GM18858 (cell line): ENCODE measurements at regions not wholly inside any gene's neighbourhood (a gene's known extent, or its start where the extent isn't known, plus 50 kb on each side); places are given as distances from the start of the nearest gene placed in this dataset.
"Not testable (repeated sequence)": the region's sequence is repeated elsewhere in the genome, so short reads cannot be mapped to it uniquely, and the experiment has no call there.

ENCODE experiments used
- ATAC-seq: cut with Tn5 transposase; IDR thresholded peaks from one replicate; pipeline ENCODE4 v1.9.1; 2021; ENCODE audit not compliant: unreplicated experiment

DNA sequence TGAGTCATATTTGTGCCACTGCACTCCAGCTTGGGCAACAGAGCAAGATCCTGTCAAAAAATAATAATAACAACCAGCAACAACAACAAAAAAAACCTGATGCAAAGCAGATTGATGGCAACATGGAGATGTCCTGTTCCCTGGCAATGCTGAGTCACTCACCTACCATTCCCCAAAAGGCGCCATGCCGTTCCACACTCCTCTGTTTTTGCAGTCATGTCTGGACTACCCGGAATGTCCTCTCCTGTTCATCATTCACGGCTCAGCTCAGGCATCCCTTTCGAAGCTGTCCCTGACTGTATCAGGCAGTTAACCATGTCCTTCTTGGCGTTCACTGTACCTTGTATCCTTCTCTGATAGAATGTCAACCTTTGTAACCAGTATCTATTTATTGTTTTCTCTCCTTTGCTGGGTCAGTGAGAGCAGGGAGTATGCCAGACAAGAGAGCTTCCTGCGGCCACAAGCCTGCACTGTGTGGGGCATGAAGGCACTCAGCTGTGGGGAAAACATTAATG lies 147.7 kb downstream of the ABCC12 start:
- no peak for ATAC-seq

DNA sequence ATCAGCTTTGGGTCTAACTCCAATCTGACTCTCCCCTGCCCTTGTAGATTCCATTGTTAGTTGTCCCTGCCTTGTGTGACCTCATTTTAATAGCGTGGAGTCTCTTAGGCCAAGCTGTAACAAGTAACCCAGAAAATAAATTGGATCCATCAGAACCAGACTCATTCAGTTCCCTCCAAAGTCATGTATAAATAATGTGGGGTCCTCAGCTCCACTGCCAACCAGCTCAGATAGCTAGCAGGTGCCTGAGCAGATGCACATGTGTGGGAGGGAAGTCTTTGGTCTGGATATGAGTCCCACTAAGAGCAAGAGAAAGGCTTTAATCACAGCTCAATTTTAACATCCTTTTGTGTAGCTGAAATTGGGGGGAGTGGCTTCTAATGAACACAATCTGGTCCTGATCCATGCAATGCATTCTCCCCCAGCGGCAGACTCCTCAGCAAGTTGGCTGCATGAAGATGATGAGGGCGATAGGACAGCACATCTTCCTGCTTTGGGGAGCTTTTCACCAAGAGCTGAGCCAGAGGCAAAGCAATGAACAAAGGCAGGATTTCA lies 151.6 kb downstream of the ABCC12 start:
- no peak for ATAC-seq

DNA sequence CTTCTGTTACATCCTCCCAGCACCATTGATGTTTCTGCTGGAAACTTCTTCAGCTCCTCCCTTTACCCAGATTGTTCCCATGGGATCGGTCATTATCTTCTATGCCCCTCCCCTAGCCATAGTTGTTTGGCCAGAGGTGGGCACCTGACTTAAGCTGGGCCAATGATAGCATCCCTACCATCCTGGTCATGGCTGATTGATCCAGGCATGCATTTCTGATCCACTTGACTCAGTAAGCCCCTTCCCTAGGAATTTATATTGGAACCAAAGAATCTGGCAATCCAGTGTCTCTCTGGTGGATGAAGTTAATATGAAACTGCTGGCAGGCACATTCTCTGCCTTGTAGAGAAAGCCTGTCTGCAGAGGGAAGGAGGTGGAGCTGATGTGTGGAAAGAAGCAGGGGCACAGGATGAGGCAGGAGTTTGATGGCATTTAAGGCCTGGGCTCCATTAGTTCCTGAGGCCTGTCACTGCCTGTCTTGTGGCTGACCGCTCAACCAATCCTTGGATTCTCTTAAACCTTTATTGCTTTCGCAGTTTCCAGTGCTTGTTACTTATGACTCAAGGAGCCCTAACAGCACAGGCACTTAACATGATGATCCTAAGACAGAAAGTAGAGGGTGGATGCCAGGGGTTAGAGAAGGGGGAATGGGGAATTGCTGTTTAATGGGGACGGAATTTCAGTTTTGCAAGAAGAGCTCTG lies 152.4 kb downstream of the ABCC12 start:
- no peak for ATAC-seq

DNA sequence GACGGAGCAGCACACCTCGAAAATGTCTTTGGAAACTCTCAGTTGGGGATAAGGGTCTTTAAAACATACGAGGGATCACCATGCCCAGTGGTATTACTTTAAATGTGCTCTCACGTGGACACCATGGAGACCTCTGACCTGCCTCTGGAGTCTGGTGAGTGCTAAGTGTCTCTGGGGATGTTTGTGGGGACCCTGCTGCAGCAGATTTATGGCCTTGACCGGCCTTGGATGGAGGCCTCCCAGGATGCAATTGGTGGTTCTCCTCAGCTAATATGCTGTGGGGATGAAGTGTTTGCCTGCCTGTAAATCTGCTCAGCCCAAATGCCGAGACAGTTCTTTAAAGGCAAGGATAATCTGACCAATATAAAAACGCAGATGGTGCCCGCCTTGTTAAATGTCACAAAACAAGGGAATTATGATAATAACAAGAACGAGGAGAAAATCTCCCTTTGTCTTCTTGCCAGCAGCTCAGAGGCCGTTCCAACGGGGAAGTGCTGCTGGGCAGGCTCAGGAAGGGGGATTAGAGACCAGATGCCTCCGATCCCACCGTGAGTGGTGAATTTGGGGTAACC lies 154.4 kb downstream of the ABCC12 start:
- no peak for ATAC-seq

DNA sequence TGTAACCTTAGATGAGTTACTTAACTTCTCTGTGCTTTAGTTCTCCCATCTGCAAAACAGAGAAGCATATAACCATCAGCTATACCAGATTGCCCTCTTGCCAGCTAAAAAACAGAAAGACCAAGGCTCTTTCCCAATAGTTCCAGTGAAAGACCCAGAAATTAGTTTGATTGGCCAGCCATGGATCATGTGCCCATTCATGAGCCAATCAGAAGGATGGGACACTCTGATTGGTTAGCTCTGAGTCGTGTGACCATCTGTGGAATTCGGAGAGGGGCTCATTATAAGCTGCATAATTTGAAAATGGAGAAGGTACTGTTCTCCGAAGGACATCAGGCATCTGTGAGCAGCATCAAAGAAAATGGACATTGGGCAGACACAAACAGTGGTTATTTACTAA lies 155.2 kb downstream of the ABCC12 start:
- ATAC-seq = no peak

DNA sequence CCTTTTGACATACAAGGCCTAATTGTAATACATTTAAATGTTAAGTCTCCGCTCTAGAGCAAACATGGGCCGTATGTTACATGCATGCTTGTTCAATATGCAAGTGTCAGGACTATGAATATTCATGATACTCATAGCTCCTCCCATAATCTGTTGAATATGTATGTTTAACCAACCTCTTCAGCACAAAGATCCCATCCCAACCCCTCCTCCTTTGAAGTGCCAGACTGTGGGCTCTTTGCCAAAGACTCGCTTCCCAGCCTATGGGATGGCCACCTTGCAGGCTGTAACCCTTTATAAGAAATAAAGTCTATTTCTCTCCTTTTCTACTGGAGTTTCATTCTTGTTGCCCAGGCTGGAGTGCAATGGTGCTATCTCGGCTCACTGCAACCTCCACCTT lies 156.2 kb downstream of the ABCC12 start:
- ATAC-seq = no peak

DNA sequence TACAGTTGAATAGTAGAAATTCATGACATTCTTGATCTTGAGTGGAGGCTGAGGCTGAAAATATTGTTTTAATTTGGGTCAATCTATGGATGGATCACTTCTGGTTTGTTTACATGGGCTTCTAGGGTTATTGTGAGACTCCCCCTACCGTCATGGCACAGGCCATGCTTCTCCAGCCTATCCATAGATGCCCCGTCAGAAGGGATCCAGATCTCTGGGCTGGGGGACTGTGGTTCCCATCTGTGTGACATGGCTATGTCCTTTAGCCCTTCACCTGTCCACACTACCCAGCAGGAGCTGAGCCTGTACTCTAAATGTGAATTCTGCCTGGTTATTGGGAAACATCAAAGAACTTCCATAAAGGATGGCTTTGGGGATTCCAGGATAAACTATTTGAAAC lies 160.4 kb downstream of the ABCC12 start:
- no peak for ATAC-seq

DNA sequence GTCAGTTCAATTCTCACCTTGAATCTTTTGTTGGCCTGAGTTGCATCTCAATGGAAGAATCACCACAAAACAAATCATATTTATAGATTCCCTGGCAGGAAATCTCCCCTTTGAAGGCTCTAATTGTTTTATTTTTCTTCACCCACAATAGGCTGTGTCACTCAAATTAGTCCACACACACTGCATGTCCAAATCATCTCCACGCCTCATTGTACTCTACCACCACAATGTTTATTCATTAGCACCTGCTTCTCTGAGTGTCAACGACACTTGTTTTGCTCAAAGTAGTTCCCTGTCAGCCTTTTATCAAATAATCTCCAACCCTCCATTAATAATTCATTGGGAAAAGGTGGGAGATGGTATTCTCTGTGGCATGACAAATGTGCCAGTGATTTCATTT lies 164.3 kb downstream of the ABCC12 start:
- no peak for ATAC-seq

DNA sequence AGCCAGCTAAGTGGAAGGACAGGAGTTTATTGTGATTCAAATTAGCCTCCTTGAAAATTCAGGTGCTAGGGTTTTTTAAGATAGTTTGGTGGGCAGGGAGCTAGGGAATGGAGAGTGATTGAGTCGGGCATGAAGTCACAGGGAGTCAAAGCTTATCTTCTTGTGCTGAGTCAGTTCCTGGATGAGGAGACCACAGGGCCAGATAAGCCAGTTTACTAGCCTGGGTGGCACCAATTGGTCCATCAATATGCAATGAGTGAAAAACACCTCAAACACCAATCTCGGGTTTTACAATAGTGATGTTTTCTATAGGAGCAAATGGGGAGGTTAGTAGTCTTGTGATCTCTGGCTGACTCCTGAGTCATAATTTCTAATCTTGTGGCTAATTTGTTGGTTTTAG lies 165.1 kb downstream of the ABCC12 start:
- ATAC-seq = no peak

DNA sequence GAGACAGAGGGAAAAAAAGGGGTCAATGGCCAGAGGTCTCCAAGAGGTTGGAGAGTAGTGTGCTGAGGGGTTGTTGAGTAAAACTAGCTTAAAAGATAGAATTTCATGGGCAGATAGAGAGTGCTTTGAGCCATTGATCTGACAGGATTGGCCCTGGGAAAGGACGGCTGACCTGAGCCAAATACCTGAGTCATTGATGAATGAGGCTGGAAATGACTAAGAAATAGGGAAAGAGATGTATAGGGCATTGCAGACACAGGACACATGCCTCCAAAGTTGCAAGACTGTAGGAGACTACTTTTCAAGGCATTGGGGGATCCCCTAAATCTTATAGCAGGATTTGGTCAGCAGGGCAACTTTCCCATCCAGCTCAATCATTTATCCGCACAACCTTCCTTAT lies 168.7 kb downstream of the ABCC12 start:
- no peak for ATAC-seq

DNA sequence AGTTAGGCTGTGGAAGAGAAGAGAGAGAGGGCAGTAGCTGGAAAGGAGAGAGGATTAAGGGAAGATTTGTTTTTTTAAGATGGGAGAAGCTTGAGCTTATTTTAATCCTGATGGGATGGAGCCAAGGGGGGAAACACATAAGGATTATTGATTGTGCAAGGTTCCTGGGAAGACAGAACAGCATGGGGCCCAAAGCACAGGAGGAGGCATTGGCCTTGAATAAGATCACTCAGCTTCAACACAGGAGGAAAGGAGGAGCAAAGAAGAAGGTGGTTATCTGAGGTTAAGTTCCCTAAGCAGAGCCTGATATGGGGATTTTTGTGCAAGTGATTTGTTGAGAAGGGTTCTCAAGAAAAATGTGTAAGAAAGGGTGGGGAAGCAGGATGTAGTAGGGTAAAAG lies 169.8 kb downstream of the ABCC12 start:
- no peak for ATAC-seq

DNA sequence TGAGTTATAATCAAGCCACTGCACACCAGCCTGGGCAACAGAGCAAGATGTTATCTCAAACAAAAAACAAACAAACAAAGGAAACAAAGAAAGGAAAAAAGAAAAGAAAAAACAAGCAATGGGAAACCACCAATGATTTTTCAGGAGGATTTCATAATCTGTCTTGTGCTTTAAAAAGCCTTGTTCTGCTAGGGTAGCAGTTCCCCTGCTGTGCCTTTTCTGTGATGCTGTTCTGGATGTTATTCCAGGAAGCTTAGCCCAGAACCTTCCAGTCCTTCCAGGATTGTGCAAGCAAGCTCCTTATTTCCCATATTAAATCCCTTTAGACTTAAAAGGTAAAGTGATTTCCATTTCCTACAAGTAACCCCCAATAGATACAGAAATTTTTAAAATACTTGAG lies 171.1 kb downstream of the ABCC12 start:
- ATAC-seq = no peak

DNA sequence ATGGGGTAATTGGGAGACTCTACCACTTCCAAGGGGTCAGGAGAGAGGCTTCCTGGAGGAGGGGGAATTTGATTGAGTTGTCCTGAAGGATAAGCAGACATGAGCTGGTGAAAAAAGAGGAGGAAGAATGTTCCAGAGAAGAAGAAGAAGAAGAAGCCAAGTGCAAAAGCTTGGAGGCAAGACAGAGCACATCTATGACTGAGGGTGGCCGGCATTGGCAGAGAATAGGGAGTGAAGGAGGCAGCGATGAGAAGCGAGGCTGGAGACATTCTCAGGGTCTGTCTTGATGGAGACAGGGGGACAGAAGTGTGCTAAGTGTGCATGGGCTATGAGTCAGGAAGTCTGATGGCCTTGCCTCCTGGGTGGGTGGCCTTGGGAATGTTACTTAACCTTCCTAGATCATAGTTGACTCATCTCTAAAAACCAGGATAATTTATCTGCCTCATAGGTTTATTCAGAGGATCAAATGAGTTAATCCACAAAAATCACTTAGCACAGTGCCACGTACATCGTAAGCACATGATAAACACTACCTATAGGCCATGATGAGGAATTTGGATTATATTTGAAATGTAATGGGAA lies 171.7 kb downstream of the ABCC12 start:
- no peak for ATAC-seq

DNA sequence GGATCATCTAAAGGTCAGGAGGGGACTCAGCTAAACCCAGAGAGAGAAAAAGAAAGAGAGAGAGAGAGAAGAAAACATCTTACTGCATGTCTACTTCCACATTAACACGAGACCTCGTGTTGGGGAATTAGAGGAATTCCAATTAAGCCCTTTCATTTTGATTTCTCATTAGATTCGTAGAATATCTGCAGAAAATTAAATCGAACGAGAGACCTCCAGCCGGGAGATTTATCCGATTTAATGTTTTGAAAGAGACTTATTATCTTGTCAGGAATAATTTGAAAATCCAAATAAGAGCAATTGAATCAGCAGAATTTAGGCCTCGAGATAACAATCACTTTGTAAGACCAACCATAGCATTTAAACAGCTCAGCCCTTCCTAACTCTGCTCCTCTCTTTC lies 175.6 kb downstream of the ABCC12 start:
- ATAC-seq = no peak

DNA sequence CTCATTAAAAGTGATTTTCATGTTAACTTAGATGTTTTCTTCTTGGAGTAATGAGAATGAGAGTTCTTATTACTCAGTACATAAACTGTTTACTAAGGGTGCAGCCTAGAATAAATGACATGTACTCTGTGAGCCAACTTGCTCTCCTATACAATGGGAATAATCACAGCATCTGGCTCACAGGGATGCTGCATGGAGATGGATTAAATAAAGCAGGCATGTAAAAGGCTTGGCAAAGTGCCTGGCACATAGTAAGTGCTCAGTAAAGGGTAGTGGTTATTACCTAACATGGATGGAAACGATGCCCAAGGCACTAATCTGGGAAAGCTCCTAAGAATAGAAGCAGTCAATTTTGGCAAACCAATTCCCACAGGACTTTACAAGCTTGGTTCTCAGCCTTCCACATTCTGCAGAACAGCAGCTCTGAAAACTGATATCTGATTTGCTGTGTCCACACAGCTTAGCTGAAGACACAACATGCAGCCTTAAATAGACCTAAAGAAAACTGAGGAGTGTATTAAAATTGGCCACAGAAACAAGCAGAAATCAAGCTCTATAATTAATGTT lies 176.1 kb downstream of the ABCC12 start:
- no peak for ATAC-seq

DNA sequence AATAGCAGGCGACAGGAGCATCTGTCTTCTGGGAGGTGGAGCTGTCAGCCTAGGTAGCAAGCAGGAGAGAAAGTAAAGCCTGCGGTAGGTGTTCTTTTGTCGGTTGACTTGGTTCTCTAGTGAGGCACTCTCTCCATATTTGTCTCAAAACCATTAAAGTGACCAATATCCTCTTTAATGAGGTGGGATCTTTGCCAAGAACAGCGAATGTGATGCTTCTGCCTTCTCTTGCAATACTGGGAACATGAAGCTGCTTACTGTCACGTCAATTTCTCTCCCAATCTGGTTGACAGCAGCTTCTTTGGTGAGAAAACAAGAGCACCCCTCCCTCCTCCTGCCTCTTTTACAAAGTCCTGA lies 176.7 kb downstream of the ABCC12 start:
- ATAC-seq = no peak

DNA sequence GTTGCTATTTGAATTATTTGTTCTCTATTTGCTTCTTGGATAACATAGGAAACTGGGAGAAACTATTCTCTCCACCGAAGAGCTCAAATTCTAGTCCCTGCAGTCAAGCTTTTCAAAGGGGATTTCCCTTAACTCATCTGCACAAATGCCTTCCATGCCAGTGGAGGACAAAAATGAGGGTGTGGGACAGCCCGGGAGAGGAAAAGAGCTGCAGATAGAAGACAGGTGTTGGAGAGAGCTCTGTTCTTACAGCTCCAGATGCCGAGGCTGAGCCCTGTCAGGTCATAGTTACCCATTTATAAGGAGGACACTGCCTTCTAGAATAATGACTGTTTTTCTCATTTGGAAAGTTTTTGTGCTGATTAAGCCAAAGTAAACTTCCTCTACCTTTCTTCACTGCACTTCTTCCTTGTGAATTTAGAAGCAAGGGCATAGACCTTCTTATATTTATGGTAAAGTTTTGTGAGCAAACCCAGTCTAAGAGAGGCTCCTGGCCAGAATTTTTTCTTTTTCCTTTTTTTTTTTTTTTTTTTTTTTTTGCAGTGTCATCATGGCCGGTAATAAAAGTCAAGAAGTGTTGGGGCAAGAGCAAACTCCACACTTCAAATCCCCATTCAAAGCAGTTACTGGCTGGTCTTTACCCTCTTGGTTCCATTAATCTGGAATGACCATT lies 177.2 kb downstream of the ABCC12 start:
- ATAC-seq = no peak

DNA sequence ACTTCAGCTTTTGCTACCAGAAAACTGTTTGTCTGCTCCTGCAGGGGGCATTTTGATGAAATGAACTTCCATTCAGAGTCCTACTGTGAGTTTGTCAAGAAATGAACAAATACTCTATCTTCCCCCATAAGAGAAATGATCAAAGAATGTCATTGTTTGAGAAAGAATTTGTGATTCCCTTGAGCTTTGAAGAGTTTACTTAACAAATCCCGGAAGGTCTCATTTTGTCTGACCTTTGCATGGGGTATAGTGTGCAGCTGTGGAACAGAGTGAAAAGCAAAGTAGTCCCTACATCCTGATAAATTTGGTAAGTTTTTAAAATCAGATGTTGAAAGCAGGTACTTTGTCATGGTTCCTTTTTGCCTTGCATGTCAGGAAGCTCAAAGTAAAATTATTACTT lies 178.0 kb downstream of the ABCC12 start:
- no peak for ATAC-seq

DNA sequence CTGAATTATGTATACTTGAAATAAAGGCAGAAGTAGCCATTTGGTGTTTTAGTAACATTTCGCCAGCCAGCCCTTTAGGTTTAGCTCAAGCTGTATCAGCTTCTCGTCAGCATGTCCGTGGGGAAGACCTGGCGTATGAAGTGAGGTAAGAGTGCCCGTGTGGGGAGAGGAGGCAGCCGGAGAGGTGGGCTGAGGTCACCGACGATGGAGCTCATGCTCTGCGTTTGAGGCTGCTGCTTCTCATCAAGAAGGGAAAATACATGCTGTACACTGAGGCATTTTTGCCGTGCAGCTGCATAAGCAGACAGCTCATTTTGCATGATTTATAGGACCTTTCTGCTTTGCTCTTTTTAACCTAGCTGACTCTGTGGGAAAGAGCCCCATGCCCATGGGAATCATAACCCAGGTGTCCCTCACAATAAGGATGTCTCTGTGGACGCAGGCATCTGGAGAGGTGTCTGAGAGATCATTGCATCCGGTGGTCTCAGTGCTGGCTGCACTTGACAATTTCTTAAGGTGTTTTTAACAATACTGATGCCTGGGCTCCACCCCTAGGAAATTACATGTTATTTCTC lies 179.1 kb downstream of the ABCC12 start:
- ATAC-seq = no peak

DNA sequence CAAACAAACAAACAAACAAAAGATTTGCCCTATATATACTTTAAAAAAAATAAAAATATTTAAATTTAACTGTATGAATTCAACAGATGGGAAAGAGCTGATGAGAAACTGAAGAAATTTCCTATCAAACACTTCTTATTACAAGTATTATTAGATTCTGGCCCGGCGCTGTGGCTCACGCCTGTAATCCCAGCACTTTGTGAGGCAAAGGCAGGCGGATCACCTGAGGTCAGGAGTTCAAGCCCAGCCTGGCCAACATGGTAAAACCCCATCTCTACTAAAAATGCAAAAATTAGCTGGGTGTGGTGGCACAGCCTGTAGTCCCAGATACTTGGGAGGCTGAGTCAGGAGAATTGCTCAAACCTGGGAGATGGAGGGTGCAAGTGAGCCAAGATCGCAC lies 180.8 kb downstream of the ABCC12 start:
- ATAC-seq = not testable (repeated sequence)

DNA sequence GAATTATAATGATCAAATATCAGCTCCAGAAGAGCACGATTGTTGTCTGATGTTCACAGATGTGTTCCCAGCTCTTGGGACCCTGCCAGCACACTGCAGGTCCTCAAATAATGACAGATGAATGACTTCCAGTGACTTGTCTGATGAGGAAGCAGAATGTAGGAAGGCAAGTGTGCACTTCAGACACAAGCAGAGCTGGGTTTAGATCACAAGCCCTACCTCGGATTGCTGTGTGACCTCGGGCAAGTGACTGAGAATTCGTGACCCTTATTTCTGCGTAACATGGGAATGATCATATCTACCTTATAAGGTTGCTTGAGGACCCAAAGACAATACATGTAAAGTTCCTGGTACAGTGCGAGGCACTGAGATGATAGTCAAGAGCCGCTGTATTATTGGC lies 182.2 kb downstream of the ABCC12 start:
- ATAC-seq = no peak
